ENCODE measurements at regions not wholly inside any gene's neighbourhood (a gene's known extent, or its start where the extent isn't known, plus 50 kb on each side); places are given as distances from the start of the nearest gene placed in this dataset.

GRCh38 chr20:57948180-57948955 is 238.6 kb upstream of the PMEPA1 start:
- Histone ChIP-seq H3K36me3 (ENCODE audit: control insufficient read depth in 2 of 3, insufficient read depth in 3 of 3, low read length in 3 of 3) (no peaks in the 10 kb centered on the region), H3K27ac (ENCODE audit: low read depth in 2 of 2, low read length in 2 of 2) (no peak overlapping the region), H3K27me3 (ENCODE audit: control insufficient read depth, insufficient read depth, low read length) (no peaks in the 10 kb centered on the region), H3K4me3 (ENCODE audit: low read length in 3 of 3) (no peak overlapping the region), H3K4me1 (ENCODE audit: control insufficient read depth in 2 of 3, insufficient read depth in 2 of 3, low read depth in 1 of 3, low read length in 3 of 3) (no peaks in the 10 kb centered on the region), H3K9ac (ENCODE audit: low read length in 3 of 3) (no peak overlapping the region), H3K9me3 (ENCODE audit: control insufficient read depth in 2 of 3, insufficient read depth in 1 of 3, low read length in 3 of 3) (no peaks in the 10 kb centered on the region)
- FAIRE-seq (no peak), DNase-seq (no peak)
- intact Hi-C loops (cut with DNase I): no loop called here
- TF ChIP-seq, protein P1, sequence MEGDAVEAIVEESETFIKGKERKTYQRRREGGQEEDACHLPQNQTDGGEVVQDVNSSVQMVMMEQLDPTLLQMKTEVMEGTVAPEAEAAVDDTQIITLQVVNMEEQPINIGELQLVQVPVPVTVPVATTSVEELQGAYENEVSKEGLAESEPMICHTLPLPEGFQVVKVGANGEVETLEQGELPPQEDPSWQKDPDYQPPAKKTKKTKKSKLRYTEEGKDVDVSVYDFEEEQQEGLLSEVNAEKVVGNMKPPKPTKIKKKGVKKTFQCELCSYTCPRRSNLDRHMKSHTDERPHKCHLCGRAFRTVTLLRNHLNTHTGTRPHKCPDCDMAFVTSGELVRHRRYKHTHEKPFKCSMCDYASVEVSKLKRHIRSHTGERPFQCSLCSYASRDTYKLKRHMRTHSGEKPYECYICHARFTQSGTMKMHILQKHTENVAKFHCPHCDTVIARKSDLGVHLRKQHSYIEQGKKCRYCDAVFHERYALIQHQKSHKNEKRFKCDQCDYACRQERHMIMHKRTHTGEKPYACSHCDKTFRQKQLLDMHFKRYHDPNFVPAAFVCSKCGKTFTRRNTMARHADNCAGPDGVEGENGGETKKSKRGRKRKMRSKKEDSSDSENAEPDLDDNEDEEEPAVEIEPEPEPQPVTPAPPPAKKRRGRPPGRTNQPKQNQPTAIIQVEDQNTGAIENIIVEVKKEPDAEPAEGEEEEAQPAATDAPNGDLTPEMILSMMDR (IDR thresholded peaks at IDR 0.05; ENCODE audit: borderline replicate concordance, extremely low read depth, insufficient read depth): no peak

DNA sequence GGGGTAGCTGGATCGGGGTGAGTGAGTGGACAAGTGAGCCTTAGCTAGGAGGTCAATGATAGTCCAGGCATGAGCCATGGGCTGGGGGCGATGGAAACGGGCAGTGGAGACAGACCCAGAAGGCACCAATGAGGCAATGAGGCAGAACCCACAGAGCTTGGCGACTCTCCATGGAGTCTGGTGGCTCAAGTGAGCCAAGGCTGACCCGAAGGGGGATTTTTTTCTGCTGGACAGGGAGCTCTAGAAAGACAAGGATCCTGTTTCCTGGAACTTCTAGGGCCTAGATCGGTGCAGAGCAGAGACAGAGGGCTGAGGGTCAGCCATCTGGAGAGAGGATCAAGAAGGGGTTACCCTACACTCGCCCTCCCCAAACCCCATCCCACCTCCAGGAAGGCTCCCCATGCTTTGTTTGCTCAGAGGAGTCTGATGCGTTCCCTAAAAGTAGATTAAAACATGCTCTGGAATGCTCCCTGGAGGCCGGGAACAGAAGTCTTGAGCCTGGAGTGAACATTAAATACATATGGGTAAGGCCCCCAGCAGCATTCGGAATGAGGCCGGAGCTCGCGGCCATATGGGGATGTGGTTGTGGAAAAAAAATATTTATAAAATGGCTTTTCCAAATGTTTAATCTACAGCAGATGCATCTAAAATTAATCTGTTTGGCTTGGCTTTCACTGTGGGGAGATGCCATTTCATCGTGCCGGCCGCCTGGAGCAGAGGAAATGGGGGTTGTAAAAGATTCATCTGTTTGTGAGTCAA is 237.8 kb upstream of the PMEPA1 start:
- Histone ChIP-seq H3K4me3 (ENCODE audit: low read length in 3 of 3) (no peak overlapping the region), H3K9me3 (ENCODE audit: control insufficient read depth in 2 of 3, insufficient read depth in 1 of 3, low read length in 3 of 3) (no peaks in the 10 kb centered on the region), H3K27ac (ENCODE audit: low read depth in 2 of 2, low read length in 2 of 2) (no peak overlapping the region), H3K4me1 (ENCODE audit: control insufficient read depth in 2 of 3, insufficient read depth in 2 of 3, low read depth in 1 of 3, low read length in 3 of 3) (no peaks in the 10 kb centered on the region), H3K36me3 (ENCODE audit: control insufficient read depth in 2 of 3, insufficient read depth in 3 of 3, low read length in 3 of 3) (no peaks in the 10 kb centered on the region), H3K9ac (ENCODE audit: low read length in 3 of 3) (no peak overlapping the region), H3K27me3 (ENCODE audit: control insufficient read depth, insufficient read depth, low read length) (no peaks in the 10 kb centered on the region)
- no peak for FAIRE-seq
- DNase-seq: peak in 3 of 5 donors; percentile 28 to 73 (median 30)
- TF ChIP-seq, protein P1 (IDR thresholded peaks at IDR 0.05; ENCODE audit: borderline replicate concordance, extremely low read depth, insufficient read depth): no peak
- intact Hi-C loops (cut with DNase I): no loop called here

DNA sequence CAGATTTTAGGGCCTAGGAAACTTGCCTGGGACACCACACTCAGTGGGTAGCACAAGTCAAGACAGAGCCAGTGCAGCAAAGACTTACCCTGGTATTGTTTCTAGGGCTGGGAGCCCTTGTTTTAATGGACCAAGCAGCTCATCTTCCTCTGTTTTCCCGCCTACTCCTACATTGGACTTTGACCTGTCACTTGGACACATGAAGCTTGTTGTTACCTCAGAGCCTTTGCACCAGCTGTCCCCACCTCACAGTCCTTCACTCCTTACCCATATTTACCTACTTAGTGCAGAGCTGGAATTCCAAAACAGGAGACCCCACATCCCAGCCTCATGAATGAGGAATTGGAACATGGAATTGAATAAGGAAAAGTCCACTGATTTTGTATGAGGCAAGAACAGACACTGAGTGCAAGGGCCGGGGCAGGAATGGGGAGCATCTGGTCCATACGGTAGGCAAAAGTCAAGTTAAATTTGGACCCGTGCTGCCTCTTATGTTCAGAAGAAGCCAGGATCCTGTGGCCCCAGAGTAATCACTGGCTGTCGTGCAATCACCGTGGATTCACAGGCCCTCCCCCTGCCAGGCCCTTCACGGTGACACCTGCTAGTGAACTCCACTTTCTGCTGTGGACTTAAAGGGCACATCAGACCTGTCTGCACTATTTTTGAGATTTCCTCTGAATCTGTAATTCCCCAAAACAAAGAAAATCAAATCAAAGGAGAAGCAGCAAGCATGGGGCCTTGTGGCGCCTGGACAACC is 236.9 kb upstream of the PMEPA1 start:
- intact Hi-C loops (cut with DNase I): no loop called here
- H3K4me3 ChIP-seq (ENCODE audit: low read length in 3 of 3): no peak overlapping the region
- no peak overlapping the region for H3K27ac ChIP-seq (ENCODE audit: low read depth in 2 of 2, low read length in 2 of 2)
- H3K9ac ChIP-seq (ENCODE audit: low read length in 3 of 3): no peak overlapping the region
- H3K9me3 ChIP-seq (ENCODE audit: control insufficient read depth in 2 of 3, insufficient read depth in 1 of 3, low read length in 3 of 3): no peaks in the 10 kb centered on the region
- H3K4me1 ChIP-seq (ENCODE audit: control insufficient read depth in 2 of 3, insufficient read depth in 2 of 3, low read depth in 1 of 3, low read length in 3 of 3): no peaks in the 10 kb centered on the region
- DNase-seq (no peak), FAIRE-seq (no peak)
- no peaks in the 10 kb centered on the region for H3K27me3 ChIP-seq (ENCODE audit: control insufficient read depth, insufficient read depth, low read length)
- no peaks in the 10 kb centered on the region for H3K36me3 ChIP-seq (ENCODE audit: control insufficient read depth in 2 of 3, insufficient read depth in 3 of 3, low read length in 3 of 3)
- TF ChIP-seq, protein P1 (IDR thresholded peaks at IDR 0.05; ENCODE audit: borderline replicate concordance, extremely low read depth, insufficient read depth): no peak

Data from kidney (tissue), 13 donors.